GM19035 (cell line): ENCODE measurements at regions not wholly inside any gene's neighbourhood (a gene's known extent, or its start where the extent isn't known, plus 50 kb on each side); places are given as distances from the start of the nearest gene placed in this dataset.

Experiments
- ATAC-seq: cut with Tn5 transposase; IDR thresholded peaks from one replicate; pipeline ENCODE4 v1.9.1; 2021; ENCODE audit not compliant: unreplicated experiment

DNA sequence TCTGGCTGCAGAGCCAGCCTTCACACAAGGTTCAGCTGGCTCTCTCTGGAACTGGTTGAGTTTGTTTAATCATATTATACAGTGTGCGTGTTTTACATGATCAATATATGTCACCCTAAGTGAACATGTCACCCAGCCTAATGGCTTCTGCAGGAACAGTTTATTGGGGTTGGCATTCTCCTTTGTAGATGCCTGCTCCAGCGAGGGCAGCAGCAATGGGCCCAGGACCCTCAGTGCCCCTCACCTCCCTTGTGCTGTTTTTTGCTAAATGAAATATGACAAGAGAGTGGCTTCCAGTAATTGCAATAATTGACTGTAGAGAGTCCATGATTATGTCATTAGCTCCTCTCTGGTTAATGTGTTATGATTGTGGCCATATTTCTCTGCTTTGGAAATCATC lies 387.2 kb downstream of the TMEM114 start:
- no peak for ATAC-seq

GRCh38 chr16:8200839-8201238 lies 389.5 kb downstream of the TMEM114 start:
- ATAC-seq: no peak

DNA sequence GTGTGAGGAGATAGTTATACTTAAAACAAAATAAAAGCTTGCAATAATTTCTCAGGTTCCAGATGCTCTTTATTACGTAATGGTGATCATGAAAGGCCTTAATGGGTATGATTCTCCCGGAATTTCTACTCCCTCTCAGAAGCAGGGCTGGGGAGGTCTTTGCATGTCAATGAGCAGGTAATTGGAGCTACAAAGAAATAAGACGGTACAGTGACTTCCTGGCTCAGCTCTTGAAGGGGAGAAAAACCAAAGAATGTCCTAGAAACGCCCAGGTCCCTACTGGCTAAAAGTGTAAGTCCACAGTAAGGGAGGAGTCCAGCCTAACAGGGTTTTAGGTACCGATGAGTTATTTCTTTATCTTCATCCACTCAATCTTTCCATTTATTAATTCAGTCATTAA lies 390.9 kb downstream of the TMEM114 start:
- no peak for ATAC-seq

GRCh38 chr16:8194794-8195193 lies 395.5 kb downstream of the TMEM114 start:
- no peak for ATAC-seq

DNA sequence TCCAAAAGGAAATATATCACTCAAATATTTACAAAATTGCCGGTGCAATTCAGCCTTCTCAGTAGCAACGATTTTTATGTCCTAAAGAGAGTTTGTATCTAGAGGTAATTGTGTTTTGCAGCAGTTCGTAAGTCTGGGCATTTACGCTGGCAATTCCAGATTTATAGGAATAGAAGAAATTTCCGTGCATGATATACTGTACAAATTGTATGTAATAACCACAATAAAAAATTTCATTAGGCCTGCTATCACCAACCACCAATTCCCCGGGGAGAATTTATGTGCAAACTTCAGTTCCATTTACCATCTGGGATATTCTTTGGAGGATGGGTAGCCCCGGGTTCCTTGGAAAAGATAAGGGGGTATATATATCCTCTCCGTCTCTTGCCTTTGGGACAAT lies 401.5 kb downstream of the TMEM114 start:
- ATAC-seq: no peak

GRCh38 chr16:8187782-8188372 lies 402.4 kb downstream of the TMEM114 start:
- ATAC-seq: no peak

GRCh38 chr16:8184854-8185253 lies 405.5 kb downstream of the TMEM114 start:
- no peak for ATAC-seq

DNA sequence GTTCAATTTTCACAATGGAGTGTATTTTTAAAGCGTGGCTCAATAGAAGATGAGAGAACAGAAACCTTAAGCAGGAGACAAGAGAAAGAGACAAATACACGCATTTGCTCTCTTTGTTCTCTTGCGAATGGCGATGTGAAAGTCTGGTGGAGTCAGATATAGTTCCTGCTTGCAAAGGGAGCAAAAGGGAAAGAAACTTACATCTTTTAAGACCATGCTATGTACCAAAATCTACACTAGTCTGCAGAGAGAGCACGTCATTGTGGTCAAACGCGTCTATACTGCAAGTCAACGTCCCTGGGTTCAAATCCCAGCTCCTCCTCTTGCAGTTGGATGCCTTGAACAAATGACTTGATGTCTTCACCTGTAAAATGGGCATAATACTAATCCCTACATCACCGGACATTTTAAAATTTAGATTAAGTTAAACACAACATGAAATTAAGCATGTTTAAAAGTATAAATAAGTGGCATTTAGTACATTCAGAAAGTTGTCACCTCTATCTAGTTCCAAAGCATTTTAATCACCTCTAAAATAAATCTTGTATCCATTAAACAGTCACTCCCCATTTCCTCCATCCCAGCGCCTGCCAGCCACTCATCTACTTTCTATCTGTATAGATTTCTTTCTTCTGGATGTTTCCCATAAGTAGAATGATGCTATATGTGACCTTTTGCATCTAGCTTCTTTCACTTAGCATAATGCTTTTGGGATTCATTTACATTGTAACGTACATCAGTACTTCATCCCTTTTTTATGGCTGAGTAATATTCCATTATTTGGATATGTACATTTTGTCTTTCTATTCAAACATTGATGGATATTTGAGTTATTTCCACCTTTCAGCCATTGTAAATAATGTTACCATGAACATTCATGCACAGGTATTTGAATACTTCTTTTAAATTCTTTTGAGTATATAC lies 406.9 kb downstream of the TMEM114 start:
- no peak for ATAC-seq

- no peak for ATAC-seq
These were observed 407.6 kb downstream of the TMEM114 start for GRCh38 chr16:8182761-8183160.

DNA sequence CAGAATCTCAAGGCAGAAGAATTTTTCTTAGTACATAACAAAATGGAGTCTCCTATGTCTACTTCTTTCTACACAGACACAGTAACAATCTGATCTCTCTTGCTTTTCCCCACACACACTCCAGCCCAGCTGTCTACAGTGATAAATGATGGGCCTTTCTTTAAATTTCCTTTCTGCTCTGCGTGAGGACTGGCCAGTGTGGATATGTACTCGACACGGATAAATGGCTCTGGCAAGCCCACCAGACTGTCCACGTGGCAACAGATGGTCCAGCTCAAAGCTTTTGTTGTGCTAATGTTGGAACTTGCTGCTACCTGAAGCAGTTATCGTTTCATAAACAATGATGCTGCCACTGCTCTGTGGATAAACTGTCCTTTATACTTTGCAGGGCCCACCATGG lies 410.7 kb downstream of the TMEM114 start:
- ATAC-seq: no peak

DNA sequence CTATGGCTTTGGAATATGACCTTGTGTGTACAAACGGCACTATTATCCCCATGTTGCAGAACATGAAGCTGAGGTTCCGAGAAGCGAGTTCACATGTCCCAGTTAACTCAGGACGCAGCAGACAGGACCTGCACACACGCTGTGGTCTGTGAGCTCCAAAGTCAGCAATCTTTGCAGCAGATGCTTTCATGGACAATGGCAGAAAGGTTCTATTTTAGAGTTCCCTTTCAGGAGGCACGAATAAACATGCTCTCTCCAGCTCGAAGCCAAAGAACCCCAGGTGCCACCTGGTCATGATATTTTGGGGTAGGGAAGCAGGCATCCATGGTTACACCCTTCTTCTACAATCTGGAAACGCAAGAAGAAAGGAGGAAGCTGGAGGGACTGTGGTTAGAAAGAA lies 412.0 kb downstream of the TMEM114 start:
- ATAC-seq: no peak

DNA sequence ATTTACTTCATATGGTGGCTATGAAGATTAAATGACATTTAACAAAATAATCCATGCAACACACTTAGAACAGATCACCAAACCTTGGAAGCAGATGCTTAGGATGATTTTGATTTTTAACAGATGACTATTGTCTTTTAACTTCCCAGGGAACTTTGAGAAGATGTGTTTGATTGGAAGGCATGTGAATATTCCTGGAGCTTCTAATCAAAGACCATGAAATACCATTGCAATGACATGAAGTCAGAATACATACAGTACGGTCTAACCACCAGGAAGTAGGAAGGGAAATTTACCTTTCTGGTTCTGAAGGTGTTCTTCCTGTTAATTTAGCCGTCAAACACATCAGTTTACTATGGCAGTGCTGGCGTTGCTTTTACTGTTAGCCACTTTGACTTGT lies 414.9 kb downstream of the TMEM114 start:
- no peak for ATAC-seq

GRCh38 chr16:8173111-8173644 lies 417.1 kb downstream of the TMEM114 start:
- ATAC-seq: no peak

- no peak for ATAC-seq
These were observed 417.8 kb downstream of the TMEM114 start for GRCh38 chr16:8172551-8172950.

GRCh38 chr16:8168016-8168415 lies 422.3 kb downstream of the TMEM114 start:
- no peak for ATAC-seq

GRCh38 chr16:8167436-8167835 lies 422.9 kb downstream of the TMEM114 start:
- no peak for ATAC-seq

DNA sequence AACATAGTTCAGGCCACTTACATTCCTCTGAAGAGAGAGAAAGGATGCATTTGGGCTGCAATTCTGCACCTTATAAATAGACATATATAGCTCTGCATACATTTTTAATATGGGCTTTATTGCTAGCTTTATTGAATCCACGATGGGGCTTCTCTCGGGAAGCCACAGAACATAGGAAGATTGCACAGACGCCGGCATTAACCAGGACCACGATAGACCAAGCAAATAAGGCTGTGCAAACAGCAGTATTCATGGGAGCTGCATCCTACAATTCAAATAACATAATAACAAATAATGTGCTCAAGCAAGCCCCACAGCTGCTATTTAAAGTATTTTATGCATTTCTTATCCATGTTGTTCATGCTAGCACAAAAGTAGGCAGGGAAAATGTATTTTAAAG lies 432.3 kb downstream of the TMEM114 start:
- ATAC-seq: no peak

GRCh38 chr16:8155275-8155674 lies 435.0 kb downstream of the TMEM114 start:
- no peak for ATAC-seq

GRCh38 chr16:8146256-8147012 lies 443.9 kb downstream of the TMEM114 start:
- ATAC-seq: no peak

DNA sequence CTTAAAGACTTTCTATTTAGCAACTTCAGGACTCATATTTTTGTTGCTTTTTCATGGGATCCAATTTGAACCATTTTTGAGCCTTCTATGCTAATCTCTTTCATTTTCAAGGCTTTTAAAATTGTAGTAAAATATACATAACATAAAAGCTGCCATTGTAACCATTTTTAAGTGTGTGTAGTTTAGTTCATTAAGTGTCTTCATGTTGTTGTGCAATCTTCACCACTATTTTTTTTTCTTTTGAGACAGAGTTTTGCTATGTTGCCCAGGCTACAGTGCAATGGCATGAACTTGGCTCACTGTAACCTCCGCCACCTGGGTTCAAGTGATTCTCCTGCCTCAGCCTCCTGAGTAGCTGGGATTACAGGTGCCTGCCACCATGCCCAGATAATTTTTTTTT lies 451.6 kb downstream of the TMEM114 start:
- no peak for ATAC-seq

DNA sequence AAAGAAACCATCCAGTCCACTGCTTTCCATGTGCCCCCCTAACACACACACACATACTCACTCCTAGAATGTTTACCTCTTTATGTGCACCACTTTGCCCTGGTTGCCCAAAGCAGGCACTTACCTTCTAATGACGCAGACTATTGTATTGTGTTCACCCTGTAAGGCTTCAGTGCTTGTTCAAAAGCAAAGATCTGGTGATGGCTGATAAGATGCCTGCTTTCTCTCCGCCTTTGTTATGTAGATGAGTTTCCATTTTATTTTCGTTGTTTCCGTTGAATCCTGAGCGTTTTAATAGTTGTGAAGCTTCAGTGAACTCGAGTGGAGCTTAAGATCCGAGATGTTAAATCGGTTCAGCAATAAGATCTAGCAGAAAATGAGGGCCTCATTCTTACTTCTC lies 452.7 kb downstream of the TMEM114 start:
- no peak for ATAC-seq

GRCh38 chr16:8130197-8130596 lies 460.1 kb downstream of the TMEM114 start:
- ATAC-seq: no peak
